Spleen (tissue), 11 donors: ENCODE measurements at regions not wholly inside any gene's neighbourhood (a gene's known extent, or its start where the extent isn't known, plus 50 kb on each side); places are given as distances from the start of the nearest gene placed in this dataset.

Experiments
- DNase-seq: peaks from one replicate; pipeline ENCODE4 v3.0.0-alpha.2; 2020
- H3K27ac ChIP-seq, 8 donors: fragments of 200-600 bp; sonication (generic) in 7 of 8; 1 replicate in 4 of 8; 2 replicates in 4 of 8; pipeline versions ENCODE4 v1.5.0 to v1.8.0; 2016 to 2021; ENCODE audit warnings: inconsistent platforms in 4 of 8, mild to moderate bottlenecking in 4 of 8, moderate library complexity in 1 of 8
- H3K27me3 ChIP-seq, 7 donors: fragments of 200-600 bp; sonication (generic) in 6 of 7; replicated peaks in 1 of 7; 1 replicate in 4 of 7; 2 replicates in 3 of 7; pipeline versions ENCODE4 v1.5.0 to v1.8.0; 2016 to 2021; ENCODE audit warnings: inconsistent platforms in 3 of 7, mild to moderate bottlenecking in 1 of 7
- H3K36me3 ChIP-seq, 6 donors: fragments of 200-600 bp; sonication (generic) in 5 of 6; 1 replicate in 4 of 6; 2 replicates in 2 of 6; pipeline versions ENCODE4 v1.5.0 to v1.8.0; 2016 to 2021; ENCODE audit warnings: inconsistent platforms in 2 of 6
- H3K4me1 ChIP-seq, 6 donors: fragments of 200-600 bp; sonication (generic) in 5 of 6; 1 replicate in 3 of 6; 2 replicates in 3 of 6; pipeline versions ENCODE4 v1.5.0 to v1.8.0; 2016 to 2021; ENCODE audit warnings: inconsistent platforms in 3 of 6
- H3K4me3 ChIP-seq, 8 donors: fragments of 200-600 bp; sonication (generic) in 7 of 8; 1 replicate in 4 of 8; 2 replicates in 4 of 8; pipeline versions ENCODE4 v1.5.0 to v1.8.0; 2016 to 2021; ENCODE audit warnings: inconsistent platforms in 4 of 8, mild to moderate bottlenecking in 4 of 8, moderate library complexity in 2 of 8
- H3K9me3 ChIP-seq, 8 donors: fragments of 200-600 bp; sonication (generic) in 7 of 8; 1 replicate in 4 of 8; 2 replicates in 4 of 8; pipeline versions ENCODE4 v1.5.0 to v1.8.0; 2016 to 2021; ENCODE audit warnings: inconsistent platforms in 4 of 8
- CTCF ChIP-seq, 11 experiments: fragments of 200-600 bp in 7 of 11; fragments of 450-650 bp in 4 of 11; sonication (generic) in 4 of 11; IDR thresholded peaks in 8 of 11; conservative IDR thresholded peaks in 3 of 11; 1 replicate in 7 of 11; 2 replicates in 4 of 11; pipeline versions ENCODE4 v1.4.0 to v1.8.0; 2016 to 2021; ENCODE audit warnings: antibody characterized with exemption in 11 of 11, inconsistent platforms in 4 of 11, mild to moderate bottlenecking in 1 of 11
- POLR2A ChIP-seq, 3 donors: fragments of 450-650 bp; IDR thresholded peaks; one replicate each; pipeline ENCODE4 v1.5.1; 2017; ENCODE audit warnings: antibody characterized with exemption in 3 of 3, mild to moderate bottlenecking in 1 of 3
- POLR2AphosphoS5 ChIP-seq, 3 donors: sonication (generic); formaldehyde crosslinking; IDR thresholded peaks; one replicate each; pipeline ENCODE4 v1.5.1; 2017; ENCODE audit warnings: antibody characterized with exemption in 3 of 3
- WGBS, 5 donors: extraction: QIAGEN DNeasy Blood & Tissue Kit in 3 of 5; methylation state at CpG; one replicate each; pipeline versions ENCODE4 v1.1.5 to v1.1.7; 2013 to 2018; 5-methylcytosine and 5-hydroxymethylcytosine counted together
- intact Hi-C: fragments of 100-400 bp; cut with DNase I; formaldehyde crosslinking; loops from one replicate; pipeline ENCODE4 v1.15.0; 2023; ENCODE audit warnings: low total_unique reads
- donor health status: healthy with polysubstance abuse.
- donor health status: DM: no; HTN: no; CAD: no; lungs with moderate emphysema.
- donor health status: DM: no; HTN: no; CAD: no.
- donor health status: Bipolar disorder and iron deficiency.
- donor health status: healthy.
- donor health status: DM: no; HTN: no; CAD: no.
- donor health status: DM: yes; HTN: yes; CAD: no.

GRCh38 chr16:63228259-63228658 lies 1192.0 kb upstream of the CDH8 start:
- H3K4me3 ChIP-seq: no peak overlapping the region
- TF ChIP-seq POLR2A (IDR thresholded peaks at IDR 0.05) (no peak), POLR2AphosphoS5 (IDR thresholded peaks at IDR 0.05) (no peak), CTCF (IDR thresholded peaks at IDR 0.05 in 8 of 11, conservative IDR thresholded peaks at IDR 0.05 in 3 of 11) (no peak)
- WGBS, 5 donors: 58 to 69% (median 62%) methylated on average over 2 of the region's 2 CpGs
- H3K4me1 ChIP-seq: no peaks in the 10 kb centered on the region
- DNase-seq: no peak
- H3K27me3 ChIP-seq: no peaks in the 10 kb centered on the region
- H3K9me3 ChIP-seq: peaks cover 0 to 20% (median 4%) of the 10 kb centered on the region in 8 donors
- H3K27ac ChIP-seq: no peak overlapping the region
- no peaks in the 10 kb centered on the region for H3K36me3 ChIP-seq
- intact Hi-C loops: no loop called here

GRCh38 chr16:63223851-63224250 lies 1187.6 kb upstream of the CDH8 start:
- H3K27ac ChIP-seq: no peak overlapping the region
- no peak overlapping the region for H3K4me3 ChIP-seq
- no peaks in the 10 kb centered on the region for H3K4me1 ChIP-seq
- intact Hi-C loops: no loop called here
- no peaks in the 10 kb centered on the region for H3K27me3 ChIP-seq
- no peaks in the 10 kb centered on the region for H3K36me3 ChIP-seq
- TF ChIP-seq CTCF (IDR thresholded peaks at IDR 0.05 in 8 of 11, conservative IDR thresholded peaks at IDR 0.05 in 3 of 11): no peak
- no peak for TF ChIP-seq POLR2A (IDR thresholded peaks at IDR 0.05)
- TF ChIP-seq POLR2AphosphoS5 (IDR thresholded peaks at IDR 0.05): no peak
- peaks cover 0 to 18% (median 0%) of the 10 kb centered on the region in 8 donors for H3K9me3 ChIP-seq
- WGBS, 5 donors: 77 to 85% (median 79%) methylated on average over 1 of the region's 1 CpG
- DNase-seq: no peak

DNA sequence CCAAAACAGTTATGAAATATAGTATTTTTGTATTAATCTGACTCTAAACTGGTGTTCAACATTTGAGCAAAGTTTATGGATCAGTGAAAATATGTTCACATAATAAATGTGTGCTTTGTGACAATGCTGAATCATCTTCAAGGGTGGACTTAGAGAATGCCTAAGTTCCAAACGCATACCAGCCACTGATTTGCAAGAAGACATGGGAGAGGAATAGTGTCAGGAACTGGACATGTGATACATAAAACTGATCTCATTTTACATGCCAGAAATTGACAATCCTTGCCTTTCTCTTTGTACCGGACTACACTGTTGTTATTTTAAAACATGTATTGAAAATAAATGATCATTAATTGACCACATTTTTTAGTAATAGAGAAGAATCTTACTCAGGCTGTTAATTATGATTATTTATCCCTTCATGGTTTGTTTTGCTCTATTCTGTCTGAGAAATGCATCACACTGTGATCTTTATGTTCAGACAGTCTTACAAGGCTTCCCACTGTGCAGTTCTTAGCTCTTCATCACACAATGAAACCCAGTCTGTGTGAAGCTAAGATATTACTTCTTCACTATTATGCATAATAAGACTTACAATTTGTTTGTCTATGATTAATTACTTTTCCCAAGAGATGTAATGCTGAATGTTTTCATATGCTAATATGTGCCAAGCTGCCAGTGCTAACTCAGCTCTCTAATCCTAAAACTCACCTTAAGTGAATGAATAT lies 1180.6 kb upstream of the CDH8 start:
- no peak overlapping the region for H3K27ac ChIP-seq
- TF ChIP-seq CTCF (IDR thresholded peaks at IDR 0.05 in 8 of 11, conservative IDR thresholded peaks at IDR 0.05 in 3 of 11) (no peak), POLR2AphosphoS5 (IDR thresholded peaks at IDR 0.05) (no peak), POLR2A (IDR thresholded peaks at IDR 0.05) (no peak)
- H3K4me3 ChIP-seq: no peak overlapping the region
- no peaks in the 10 kb centered on the region for H3K4me1 ChIP-seq
- peaks cover 0 to 5% (median 0%) of the 10 kb centered on the region in 8 donors for H3K9me3 ChIP-seq
- no peaks in the 10 kb centered on the region for H3K36me3 ChIP-seq
- H3K27me3 ChIP-seq: no peaks in the 10 kb centered on the region
- DNase-seq: no peak
- 79 to 89% (median 85%) methylated on average over 2 of the region's 2 CpGs for WGBS, 5 donors
- intact Hi-C loops: no loop called here

GRCh38 chr16:63201851-63202250 lies 1165.6 kb upstream of the CDH8 start:
- Histone ChIP-seq H3K36me3 (no peaks in the 10 kb centered on the region), H3K9me3 (peaks cover 0 to 18% (median 2%) of the 10 kb centered on the region in 8 donors), H3K4me1 (no peaks in the 10 kb centered on the region), H3K27me3 (no peaks in the 10 kb centered on the region), H3K4me3 (no peak overlapping the region), H3K27ac (no peak overlapping the region)
- TF ChIP-seq CTCF (IDR thresholded peaks at IDR 0.05 in 8 of 11, conservative IDR thresholded peaks at IDR 0.05 in 3 of 11) (no peak), POLR2AphosphoS5 (IDR thresholded peaks at IDR 0.05) (no peak), POLR2A (IDR thresholded peaks at IDR 0.05) (no peak)
- intact Hi-C loops: no loop called here
- DNase-seq: no peak
